ENCODE measurements at regions not wholly inside any gene's neighbourhood (a gene's known extent, or its start where the extent isn't known, plus 50 kb on each side); places are given as distances from the start of the nearest gene placed in this dataset.

GRCh38 chr1:29828526-29829447 is 592.5 kb downstream of the PTPRU start:
- TF ChIP-seq, protein P1, sequence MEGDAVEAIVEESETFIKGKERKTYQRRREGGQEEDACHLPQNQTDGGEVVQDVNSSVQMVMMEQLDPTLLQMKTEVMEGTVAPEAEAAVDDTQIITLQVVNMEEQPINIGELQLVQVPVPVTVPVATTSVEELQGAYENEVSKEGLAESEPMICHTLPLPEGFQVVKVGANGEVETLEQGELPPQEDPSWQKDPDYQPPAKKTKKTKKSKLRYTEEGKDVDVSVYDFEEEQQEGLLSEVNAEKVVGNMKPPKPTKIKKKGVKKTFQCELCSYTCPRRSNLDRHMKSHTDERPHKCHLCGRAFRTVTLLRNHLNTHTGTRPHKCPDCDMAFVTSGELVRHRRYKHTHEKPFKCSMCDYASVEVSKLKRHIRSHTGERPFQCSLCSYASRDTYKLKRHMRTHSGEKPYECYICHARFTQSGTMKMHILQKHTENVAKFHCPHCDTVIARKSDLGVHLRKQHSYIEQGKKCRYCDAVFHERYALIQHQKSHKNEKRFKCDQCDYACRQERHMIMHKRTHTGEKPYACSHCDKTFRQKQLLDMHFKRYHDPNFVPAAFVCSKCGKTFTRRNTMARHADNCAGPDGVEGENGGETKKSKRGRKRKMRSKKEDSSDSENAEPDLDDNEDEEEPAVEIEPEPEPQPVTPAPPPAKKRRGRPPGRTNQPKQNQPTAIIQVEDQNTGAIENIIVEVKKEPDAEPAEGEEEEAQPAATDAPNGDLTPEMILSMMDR (IDR thresholded peaks at IDR 0.05; ENCODE audit: insufficient read depth, low read depth, low read length), result no peak
- no peak for TF ChIP-seq EZH2 (IDR thresholded peaks at IDR 0.05; ENCODE audit: insufficient read depth, low read length)
